HG02973 (cell line): ENCODE measurements at regions not wholly inside any gene's neighbourhood (a gene's known extent, or its start where the extent isn't known, plus 50 kb on each side); places are given as distances from the start of the nearest gene placed in this dataset.

ENCODE experiments used
- ATAC-seq: cut with Tn5 transposase; IDR thresholded peaks from one replicate; pipeline ENCODE4 v1.9.1; 2021; ENCODE audit warnings: moderate library complexity; ENCODE audit not compliant: unreplicated experiment

DNA sequence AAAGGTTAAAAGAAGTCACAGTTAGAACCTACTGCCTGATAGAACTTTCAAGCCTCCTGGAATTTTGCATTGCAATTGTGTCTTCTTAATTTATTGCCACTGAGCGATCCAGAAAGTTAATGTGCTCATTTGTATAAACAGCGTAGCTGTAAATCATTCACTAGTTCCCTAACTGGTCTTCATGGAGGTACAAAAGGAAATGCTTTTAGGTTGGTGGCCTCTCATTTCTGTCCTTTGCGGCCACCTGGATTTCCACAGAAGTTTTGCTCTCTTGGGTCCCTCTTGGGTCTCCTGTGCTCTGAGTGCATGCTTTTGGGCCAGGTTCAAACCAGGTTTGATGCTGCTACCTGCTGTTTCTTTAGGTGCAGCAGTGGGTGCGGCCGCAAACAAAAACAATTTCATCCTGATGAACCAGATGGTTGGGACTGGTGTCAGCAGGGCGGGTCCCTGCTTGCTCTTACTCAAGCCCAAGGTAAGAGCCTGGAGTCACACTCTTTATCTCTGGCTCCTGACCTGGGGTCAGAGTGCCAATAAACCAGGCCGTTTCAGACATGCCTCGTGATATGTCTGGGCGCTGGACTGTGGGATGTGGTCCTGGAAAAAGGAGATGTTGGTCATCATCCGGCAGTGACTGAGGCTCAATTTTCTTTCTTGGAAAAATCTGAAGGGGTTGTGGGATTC is 270.1 kb downstream of the PTTG2 start:
- ATAC-seq, result no peak

DNA sequence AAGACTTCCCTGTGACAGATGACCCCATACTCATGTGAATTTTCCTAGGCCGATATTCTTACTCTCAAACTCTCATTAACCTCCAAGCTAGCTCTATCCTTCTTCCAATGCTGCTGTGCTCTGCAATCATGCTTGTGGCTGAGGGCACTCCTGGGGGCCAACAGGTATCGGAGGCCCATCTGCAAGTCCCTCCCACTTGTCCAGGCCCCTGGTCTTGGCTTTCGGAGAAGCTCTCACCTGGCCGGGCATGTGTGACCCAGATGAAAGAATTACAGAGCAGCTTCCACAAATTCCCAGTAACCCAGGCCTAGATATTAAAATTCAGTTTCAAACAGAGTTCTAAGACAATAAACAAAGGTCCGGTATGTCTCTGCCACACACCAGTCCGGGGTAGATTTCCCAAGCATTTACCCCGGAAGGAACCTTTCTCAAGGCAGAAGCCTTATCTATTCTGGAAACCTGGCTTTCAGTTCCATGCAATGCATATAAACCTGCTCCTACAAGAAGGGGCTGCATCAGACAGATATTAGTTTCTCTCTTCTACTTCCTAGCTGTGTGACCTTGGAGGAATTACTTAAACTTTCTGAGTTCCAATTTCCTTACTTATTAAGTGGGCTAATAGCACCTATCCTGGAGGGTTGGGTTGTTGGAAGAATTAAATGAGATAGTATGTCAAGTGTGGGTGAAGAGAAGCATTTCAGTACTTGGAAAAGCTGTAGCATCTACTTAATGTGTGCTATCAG is 270.8 kb downstream of the PTTG2 start:
- ATAC-seq, result no peak

DNA sequence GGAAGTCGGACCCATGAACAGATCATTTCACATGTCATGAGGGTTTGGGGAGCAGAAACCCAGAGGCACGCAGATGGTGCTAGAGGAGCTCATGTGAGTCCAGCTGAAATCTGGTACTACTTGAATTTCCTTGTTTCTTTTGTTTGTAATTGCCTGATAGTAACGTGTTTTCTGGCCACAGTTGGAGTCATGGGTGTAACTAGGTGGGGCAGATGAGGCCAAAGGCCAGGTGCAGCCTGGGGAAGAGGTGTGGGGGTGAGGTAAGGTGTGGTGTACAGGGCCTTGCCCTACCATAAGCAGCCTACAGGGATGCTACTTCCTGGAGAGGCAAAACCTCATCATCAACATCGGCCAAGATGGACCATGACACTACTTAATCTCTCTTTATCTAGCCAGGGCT is 271.4 kb downstream of the PTTG2 start:
- no peak for ATAC-seq

DNA sequence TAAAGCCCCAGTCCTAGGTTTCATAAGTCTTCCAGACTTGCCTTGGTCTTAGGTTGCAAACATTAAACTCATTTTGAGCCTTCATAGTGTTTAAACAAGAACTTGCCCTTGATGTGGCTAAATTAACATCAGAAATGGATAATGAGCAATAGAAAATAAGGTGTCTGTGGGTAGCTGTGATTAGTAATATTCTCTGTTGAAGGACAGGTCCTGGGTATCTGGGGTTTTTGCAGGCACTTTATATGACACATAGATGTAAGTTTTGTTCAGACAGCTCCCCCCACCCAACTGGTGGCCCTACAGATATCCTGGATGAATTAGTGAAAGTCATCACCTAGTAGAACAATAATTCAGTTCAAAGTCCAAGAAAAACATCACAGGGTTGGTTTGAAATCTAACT is 272.5 kb downstream of the PTTG2 start:
- ATAC-seq, result no peak

DNA sequence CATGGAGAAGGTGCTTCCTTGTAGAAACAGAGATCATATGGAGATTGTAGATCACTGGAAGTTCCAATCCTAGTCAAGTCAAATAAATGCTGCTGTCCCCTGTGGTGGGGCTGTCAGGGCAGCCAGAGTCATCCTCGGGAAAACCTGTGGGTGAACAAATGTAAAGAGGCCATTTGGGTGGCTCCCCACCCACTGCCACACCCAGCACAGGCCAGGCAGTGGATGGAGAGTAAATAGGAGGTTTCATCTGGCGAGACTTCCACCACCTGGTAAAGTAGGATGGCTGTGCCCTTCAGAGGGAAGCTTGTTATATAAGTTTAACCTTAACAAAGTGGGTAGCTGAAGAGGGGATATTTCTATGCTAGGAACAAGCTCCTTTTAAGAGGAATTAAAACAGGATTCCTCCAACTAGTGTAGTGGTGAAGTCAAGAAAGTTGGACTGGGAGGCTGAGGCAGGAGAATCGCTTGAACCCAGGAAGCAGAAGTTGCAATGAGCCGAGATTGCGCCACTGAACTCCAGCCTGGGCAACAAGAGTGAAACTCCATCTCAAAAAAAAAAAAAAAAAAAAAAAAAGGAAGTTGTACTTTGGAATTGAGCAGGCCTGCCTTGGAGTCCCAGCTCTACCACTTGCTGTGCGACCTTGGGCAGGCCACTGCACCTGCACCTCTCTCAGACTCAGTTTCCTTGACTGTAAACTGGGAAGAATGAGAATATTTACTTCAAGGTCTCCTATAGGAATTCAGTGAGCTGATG is 273.7 kb downstream of the PTTG2 start:
- no peak for ATAC-seq

DNA sequence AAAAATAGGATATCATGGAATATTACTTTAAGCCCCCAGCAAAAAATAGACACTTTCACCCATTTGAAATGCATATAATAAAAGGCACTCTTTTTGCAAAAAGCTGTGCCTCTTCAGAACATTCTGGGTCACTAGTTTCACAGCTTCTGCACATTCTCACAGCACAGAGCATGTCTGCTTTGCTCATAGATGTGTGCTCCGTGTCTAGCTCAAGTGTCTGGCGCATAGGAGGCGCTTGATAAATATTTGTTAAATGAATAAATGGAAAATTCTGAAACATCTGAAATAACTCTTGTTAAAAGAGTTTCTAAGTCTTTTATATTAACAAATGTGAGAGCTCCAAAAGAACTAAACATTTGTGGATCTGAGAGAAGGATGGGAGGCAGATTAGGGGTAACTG is 275.2 kb downstream of the PTTG2 start:
- no peak for ATAC-seq

DNA sequence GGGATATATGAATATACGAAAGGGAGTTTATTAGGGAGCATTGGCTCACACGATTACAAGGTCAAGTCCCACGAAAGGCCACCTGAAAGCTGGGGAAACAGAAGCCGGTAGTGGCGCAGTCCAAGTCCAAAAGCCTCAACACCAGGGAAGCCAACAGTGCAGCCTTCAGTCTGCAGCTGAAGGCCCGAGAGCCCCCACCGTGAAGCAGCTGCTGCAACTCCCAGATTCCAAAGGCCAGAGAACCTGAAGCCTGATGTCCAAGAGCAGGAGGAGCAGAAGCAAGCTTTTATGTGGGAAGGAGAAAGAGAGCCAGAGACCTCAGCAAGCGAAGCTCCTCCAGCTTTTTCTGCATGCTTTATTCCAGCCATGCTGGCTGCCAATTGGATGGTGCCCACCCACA is 275.8 kb downstream of the PTTG2 start:
- ATAC-seq, result no peak

DNA sequence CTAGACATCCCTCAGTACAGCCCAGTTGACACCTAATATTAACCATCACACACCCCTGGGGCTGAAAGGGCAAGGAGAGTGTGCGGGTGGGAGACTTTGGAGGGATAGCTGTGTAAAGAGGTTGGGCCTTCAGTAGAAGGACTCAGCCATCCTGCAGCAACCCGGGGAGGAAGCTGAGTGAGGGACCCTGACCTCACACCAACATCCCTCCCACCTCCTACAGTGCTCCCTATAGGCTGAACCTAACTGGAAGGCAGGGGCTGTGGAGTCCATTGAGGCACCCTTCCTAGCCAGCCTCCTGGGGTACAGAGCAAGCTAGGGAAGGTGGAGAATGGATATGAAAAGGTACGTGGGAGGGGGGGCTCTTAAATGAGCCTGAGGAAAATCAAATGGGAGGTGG is 276.3 kb downstream of the PTTG2 start:
- ATAC-seq, result no peak

DNA sequence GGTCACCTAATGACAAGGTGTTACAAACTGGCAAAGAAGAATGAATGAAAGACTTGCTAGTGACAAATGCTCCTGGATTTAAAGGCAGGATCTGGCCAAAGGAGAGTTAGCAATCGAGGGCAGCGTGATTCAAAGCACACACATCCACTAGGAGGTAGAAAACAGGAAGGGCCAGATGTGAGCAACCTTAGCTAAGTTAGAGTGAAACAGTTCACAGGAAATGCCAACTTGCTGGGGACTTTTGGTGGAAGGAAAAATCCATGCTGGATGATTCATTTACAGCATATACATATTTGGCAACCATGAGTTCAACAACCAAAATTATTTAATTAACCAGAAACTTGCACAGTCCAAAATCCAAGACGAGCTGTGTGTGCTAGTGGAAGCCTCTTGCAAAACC is 276.9 kb downstream of the PTTG2 start:
- ATAC-seq, result no peak

DNA sequence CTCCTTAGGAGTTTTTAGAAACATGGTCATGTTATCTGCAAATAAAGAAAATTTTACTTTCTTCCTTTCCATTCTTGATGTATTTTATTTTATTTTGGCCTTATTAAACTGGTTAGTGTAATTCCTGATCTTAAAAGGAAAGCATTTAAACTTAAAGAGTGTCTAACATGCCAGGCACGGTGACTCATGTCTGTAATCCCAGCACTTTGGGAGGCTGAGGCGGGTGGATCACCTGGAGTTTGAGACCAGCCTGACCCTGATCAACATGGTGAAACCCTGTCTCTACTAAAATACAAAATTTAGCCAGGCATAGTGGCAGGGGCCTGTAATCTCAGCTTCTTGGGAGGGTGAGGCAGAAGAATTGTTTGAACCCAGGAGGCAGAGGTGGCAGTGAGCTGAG is 281.3 kb downstream of the PTTG2 start:
- no peak for ATAC-seq

DNA sequence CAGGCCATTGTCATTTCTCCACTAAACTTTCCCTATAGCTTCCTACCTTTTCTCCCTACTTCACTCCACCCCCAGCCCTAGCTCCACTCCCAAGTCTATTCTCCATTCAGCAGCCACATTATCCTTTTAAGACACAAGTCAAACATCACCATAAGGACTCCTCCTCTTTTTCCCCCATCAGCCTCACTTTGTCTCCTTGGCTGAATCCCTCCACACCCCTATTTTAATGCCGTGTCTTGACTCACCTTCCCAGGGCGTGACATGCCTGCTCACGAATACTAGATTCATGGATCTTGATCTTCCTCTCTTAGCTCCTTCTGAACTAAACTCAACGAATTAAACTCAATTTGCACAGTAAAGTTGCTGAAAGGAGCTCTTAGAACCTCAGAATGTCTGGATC is 281.9 kb downstream of the PTTG2 start:
- no peak for ATAC-seq

DNA sequence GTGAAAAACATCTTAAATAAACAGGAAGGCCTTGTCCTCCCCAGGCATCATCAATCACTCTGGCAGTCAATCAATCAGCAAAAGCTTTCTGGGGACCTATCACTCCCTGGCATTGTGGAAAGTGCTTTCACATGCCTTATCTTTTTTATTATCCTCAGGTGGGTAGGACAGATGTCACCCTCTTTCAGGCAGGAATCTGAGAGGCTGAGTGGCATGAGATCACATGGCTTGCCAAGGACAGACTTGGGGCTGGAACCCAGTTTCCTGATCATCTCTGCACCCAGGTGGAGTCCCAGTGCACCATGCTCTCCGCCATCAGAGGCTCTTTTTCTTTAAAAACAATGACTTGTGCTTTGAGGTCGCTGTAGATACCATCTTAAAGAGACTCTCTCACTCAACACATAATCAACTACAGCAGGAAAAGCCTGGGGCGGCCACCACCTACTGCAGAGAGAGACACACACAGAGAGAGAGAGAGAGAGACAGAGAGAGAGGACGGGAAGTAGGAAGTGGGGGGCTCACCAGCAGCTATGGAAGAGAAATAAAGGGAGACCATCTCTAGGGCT is 282.7 kb downstream of the PTTG2 start:
- no peak for ATAC-seq

DNA sequence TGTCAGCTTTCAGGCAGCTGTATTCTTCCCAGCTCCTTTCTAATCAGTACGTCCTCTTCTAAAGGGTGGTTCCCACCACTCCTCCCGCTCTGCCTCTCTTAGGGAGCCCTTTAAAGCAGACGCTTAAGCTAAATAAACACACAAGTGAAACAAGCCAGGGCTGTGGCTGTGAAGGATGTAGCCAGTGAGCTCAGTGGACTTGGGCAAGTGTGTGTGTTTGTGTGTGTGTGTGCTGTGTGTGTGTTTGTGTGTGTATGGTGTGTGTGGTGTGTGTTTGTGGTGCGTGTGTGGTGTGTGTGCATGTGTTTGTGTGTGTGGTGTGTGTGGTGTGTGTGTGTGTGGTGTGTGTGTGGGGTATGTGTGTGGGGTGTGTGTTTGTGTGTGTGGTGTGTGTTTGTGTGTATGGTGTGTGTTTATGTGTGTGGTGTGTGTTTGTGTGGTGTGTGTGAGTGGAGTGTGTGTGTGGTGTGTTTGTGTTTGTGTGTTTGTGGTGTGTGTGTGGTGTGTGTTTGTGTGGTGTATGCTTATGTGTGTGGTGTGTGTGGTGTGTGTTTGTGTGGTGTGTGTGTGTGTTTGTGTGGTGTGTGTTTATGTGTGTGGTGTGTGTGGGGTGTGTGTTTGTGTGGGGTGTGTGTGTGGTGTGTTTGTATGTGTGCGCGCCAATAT is 283.3 kb downstream of the PTTG2 start:
- ATAC-seq, result no peak

DNA sequence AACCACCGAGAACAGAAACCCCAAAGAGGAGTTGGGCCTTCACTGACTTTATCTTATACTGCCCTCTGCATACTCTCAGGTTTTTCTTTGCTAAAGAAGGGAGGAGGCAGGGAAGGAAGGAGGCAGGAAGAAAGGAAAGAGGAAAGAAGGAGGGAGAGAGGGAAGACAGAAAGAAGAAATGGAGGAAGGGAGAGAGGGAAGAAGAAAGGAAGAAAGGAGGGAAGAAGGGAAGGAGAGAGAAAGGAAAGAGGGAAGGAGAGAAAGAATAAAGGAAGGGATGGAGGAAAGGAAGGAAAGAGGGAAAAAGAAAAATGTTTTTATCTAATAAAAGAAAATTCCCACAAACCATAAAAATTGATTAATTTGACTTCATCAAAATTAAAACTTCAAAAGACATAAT is 294.6 kb downstream of the PTTG2 start:
- ATAC-seq, result no peak

DNA sequence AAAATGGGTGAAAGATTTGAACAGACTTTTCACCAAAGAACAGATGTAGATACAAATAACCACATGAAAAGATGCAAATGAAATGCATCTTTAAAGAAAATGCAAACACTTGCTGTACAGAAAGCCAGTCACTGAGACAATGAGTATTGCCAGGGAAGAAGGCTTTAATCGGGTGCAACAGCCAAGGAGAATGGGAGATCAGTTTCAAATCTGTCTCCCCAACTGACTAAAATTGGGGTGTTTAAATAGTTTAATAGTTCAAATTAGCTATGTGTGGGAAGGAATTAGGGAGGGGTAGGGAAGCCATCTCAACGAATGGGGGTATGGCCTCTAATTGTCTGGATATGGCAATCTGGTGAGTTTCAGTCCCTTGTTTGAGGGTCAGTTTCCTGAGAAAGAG is 295.4 kb downstream of the PTTG2 start:
- no peak for ATAC-seq

DNA sequence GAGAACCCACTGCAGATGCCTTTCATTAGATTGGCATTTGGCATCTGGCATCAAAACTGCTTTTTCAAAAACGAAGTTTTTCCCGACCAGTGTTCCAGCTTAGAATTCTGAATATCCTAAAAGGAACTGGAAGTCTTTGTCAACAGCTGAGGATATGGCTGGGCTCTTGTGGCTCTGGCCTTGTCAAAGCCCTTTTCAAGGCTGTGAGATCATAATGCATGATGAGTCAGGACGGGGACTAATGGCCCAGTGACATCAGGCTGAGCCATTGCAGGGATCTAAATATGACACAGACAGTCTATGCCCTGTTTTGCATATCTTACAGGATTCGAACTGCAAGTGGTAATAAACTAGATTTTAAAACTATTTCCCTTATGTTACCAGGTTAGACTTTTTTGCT is 306.4 kb downstream of the PTTG2 start:
- ATAC-seq, result no peak

DNA sequence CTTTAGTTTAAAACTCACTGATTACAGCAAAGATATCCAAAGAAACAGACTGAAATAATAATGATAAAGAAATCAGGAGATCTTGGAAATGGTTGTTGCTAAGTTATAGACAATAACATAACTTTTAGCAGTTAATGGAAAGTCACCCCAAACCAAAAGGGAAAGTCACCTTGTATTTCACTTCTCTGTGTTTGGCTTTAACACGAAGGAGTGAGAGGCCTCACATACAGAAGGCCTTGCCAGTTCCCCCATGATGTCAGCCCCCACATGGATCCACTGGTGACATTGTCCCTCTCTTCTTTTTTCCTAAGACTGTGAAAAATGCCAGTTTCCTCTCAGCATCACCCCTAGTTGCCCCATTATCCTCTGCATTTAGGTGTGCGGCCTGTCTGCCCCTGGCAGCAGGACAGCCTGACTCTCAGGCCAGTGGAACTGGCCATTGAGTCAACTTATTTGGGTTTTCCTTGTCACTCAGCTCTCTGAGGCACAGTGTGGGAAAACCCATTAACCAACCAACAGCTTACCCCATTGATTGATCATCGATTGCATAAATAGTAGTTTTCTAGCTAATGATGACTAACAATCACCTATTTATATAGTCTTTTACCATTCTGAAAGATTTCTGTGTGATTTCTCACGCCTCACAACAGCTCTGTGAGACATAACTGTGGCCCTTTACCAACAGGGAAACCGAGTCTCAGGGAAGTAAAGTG is 308.1 kb downstream of the PTTG2 start:
- ATAC-seq, result no peak

DNA sequence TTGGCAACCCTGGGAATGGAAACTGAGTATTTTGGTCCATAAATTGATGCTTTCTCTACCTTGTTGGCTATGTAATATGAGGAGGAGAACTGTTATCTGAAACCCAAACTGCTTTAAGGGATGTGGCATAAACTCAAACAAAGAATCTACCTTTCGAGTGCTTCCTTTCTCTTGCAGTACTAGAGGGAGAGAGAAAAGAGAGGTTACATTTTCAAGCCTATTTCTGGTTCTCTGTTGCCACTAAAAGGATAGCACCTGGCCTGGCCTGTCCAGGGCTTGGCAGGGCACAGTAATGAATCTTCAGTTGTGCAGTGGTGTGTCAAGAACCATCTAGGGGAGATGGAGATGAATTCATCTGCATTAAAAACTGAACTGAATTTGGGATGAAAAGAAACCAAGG is 308.6 kb downstream of the PTTG2 start:
- no peak for ATAC-seq

DNA sequence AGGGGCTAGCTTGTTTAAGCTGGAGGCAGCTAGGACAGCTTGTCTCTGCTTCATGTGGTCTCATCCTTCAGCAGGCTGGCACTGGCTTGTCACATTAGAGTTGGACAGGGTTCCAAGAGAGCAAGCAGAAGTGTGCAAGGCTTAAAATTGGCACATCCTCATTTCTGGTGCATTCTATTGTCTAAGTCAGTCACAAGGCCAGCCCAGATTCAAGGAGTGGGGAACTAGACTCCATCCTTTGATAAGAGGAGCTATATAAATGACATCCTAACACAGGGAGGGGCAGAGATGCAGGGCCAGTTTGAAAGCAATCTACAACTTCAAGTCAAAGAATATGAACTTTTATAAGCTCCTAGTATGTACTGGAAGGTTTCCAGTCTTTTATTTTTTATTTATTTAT is 313.2 kb downstream of the PTTG2 start:
- ATAC-seq, result no peak

DNA sequence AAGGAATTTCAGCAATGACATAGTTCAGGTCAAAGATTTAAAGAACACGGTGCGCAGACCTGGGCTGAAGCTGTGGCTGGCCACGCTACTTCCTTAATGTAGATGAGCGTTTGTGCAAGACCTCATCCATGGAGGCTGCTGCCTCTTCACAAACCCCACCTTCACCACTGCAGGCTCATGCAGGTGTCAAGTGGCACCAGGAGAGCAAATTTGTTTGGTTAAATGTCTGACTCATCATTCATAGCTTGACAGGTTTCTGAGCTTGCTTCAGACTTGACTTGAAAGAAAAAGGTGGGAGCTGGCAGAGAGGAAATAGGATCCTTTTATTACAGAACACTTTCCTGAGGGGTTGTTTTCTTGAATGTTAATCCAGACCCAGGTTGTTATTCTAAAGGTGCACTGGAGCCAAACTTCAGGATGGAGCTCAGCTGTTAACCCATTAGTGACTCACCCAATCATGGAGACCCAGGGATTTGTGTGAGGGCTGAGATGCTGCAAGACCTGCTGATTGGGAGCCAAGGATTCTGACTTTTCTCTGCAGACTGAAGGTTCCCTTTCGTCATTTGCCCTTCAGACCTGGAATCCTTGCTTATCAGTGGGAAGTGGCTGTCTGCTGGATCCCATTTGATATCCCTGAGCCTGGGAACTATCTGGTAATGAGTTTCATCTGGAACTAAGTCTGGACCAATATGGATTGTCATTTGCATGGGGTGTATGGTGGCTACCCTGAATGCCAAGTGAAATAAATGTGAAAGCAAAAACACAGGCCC is 315.3 kb downstream of the PTTG2 start:
- ATAC-seq, result no peak
